Liver (tissue), 8 donors: ENCODE measurements at regions not wholly inside any gene's neighbourhood (a gene's known extent, or its start where the extent isn't known, plus 50 kb on each side); places are given as distances from the start of the nearest gene placed in this dataset.

Experiments used
- DNase-seq: peaks from one replicate; pipeline ENCODE4 v3.0.0-alpha.2; 2017; ENCODE audit warnings: low spot score
- H3K27ac ChIP-seq, 2 donors: one replicate each; pipeline ENCODE4 v1.7.0; 2013; ENCODE audit warnings: inconsistent platforms in 2 of 2, low read length in 2 of 2, control low read depth in 1 of 2, low read depth in 1 of 2, mild to moderate bottlenecking in 1 of 2
- H3K27me3 ChIP-seq, 4 donors: one replicate each; pipeline versions ENCODE4 v1.6.1 to v1.7.0; 2013; ENCODE audit warnings: low read length in 3 of 4, inconsistent platforms in 1 of 4, mild to moderate bottlenecking in 1 of 4, moderate library complexity in 1 of 4; ENCODE audit not compliant: control insufficient read depth in 4 of 4, insufficient read depth in 4 of 4
- H3K36me3 ChIP-seq, 4 donors: one replicate each; pipeline versions ENCODE4 v1.6.1 to v1.7.0; 2013; ENCODE audit warnings: low read length in 3 of 4, mild to moderate bottlenecking in 3 of 4, low read depth in 1 of 4, moderate library complexity in 1 of 4; ENCODE audit not compliant: control insufficient read depth in 4 of 4, insufficient read depth in 3 of 4
- H3K4me1 ChIP-seq, 4 donors: one replicate each; pipeline versions ENCODE4 v1.6.1 to v1.7.0; 2013; ENCODE audit warnings: low read length in 3 of 4, mild to moderate bottlenecking in 3 of 4, moderate library complexity in 1 of 4; ENCODE audit not compliant: control insufficient read depth in 4 of 4, insufficient read depth in 4 of 4
- H3K4me3 ChIP-seq, 3 donors: one replicate each; pipeline versions ENCODE4 v1.6.1 to v1.7.0; 2013; ENCODE audit warnings: low read length in 3 of 3, control low read depth in 1 of 3, low read depth in 1 of 3, mild to moderate bottlenecking in 1 of 3
- H3K9ac ChIP-seq, 2 donors: one replicate each; pipeline ENCODE4 v1.7.0; 2013; ENCODE audit warnings: low read length in 2 of 2, mild to moderate bottlenecking in 2 of 2, moderate library complexity in 2 of 2, control low read depth in 1 of 2, low read depth in 1 of 2
- H3K9me3 ChIP-seq, 4 donors: one replicate each; pipeline versions ENCODE4 v1.6.1 to v1.7.0; 2013; ENCODE audit warnings: low read length in 3 of 4; ENCODE audit not compliant: control insufficient read depth in 4 of 4
- EGR1 ChIP-seq, 2 donors: IDR thresholded peaks; 2 replicates each; pipeline ENCODE4 v1.6.1; 2016 to 2018; ENCODE audit warnings: antibody characterized with exemption in 2 of 2, low read depth in 2 of 2
- FOXA1 ChIP-seq: IDR thresholded peaks from 2 replicates; pipeline ENCODE4 v1.6.1; 2016; ENCODE audit warnings: antibody characterized with exemption
- FOXA2 ChIP-seq: IDR thresholded peaks from 2 replicates; pipeline ENCODE4 v1.6.1; 2016; ENCODE audit warnings: antibody characterized with exemption
- GABPA ChIP-seq, 2 donors: IDR thresholded peaks in 1 of 2; conservative IDR thresholded peaks in 1 of 2; 2 replicates each; pipeline ENCODE4 v1.6.1; 2016; ENCODE audit warnings: antibody characterized with exemption in 2 of 2, mild to moderate bottlenecking in 1 of 2, moderate library complexity in 1 of 2
- HNF4A ChIP-seq, 2 donors: conservative IDR thresholded peaks; 2 replicates each; pipeline ENCODE4 v1.6.1; 2016; ENCODE audit warnings: antibody characterized with exemption in 2 of 2, mild to moderate bottlenecking in 2 of 2
- HNF4G ChIP-seq: IDR thresholded peaks from 2 replicates; pipeline ENCODE4 v1.6.1; 2016; ENCODE audit warnings: antibody characterized with exemption
- NR2F2 ChIP-seq: IDR thresholded peaks from 2 replicates; pipeline ENCODE4 v1.6.1; 2016; ENCODE audit warnings: antibody characterized with exemption
- RAD21 ChIP-seq, 2 donors: IDR thresholded peaks; 2 replicates each; pipeline ENCODE4 v1.6.1; 2016; ENCODE audit warnings: antibody characterized with exemption in 2 of 2, mild to moderate bottlenecking in 2 of 2
- RXRA ChIP-seq, 2 donors: IDR thresholded peaks; 2 replicates each; pipeline ENCODE4 v1.6.1; 2017 to 2018; ENCODE audit warnings: antibody characterized with exemption in 2 of 2, mild to moderate bottlenecking in 1 of 2
- SP1 ChIP-seq: IDR thresholded peaks from 2 replicates; pipeline ENCODE4 v1.6.1; 2018; ENCODE audit warnings: antibody characterized with exemption, mild to moderate bottlenecking
- YY1 ChIP-seq: IDR thresholded peaks from 2 replicates; pipeline ENCODE4 v1.6.1; 2016; ENCODE audit warnings: antibody characterized with exemption, mild to moderate bottlenecking
- ZBTB33 ChIP-seq: IDR thresholded peaks from 2 replicates; pipeline ENCODE4 v1.6.1; 2016; ENCODE audit warnings: antibody characterized with exemption
- WGBS: extraction: QIAGEN DNeasy Blood & Tissue Kit; methylation state at CpG from one replicate; pipeline ENCODE4 v1.1.7; 2013; 5-methylcytosine and 5-hydroxymethylcytosine counted together
- TF ChIP-seq, protein P1 (sequence below): IDR thresholded peaks from 2 replicates; pipeline ENCODE4 v1.6.1; 2016; ENCODE audit warnings: antibody characterized with exemption
- TF ChIP-seq, protein P2 (sequence below): fragments of 150-350 bp; IDR thresholded peaks from 2 replicates; pipeline ENCODE4 v1.5.1; 2017; ENCODE audit warnings: improper control_type of control experiment, low read depth, low read length; ENCODE audit not compliant: missing input control
- TF ChIP-seq, protein P3 (sequence below): IDR thresholded peaks from 2 replicates; pipeline ENCODE4 v1.6.1; 2016; ENCODE audit warnings: antibody characterized with exemption, mild to moderate bottlenecking
- TF ChIP-seq, protein P4 (sequence below): IDR thresholded peaks from 2 replicates; pipeline ENCODE4 v1.6.1; 2016; ENCODE audit warnings: antibody characterized with exemption
- donor health status: healthy.
- donor health status: healthy.
- donor health status: healthy.
- donor health status: healthy.
- donor health status: healthy.

GRCh38 chr4:28177641-28178040, 1317.0 kb downstream of the STIM2 start:
- TF ChIP-seq NR2F2: no peak
- no peak for TF ChIP-seq RAD21 (IDR thresholded peaks at IDR 0.05)
- TF ChIP-seq EGR1 (IDR thresholded peaks at IDR 0.05; ENCODE audit: low read depth in 2 of 2): no peak
- TF ChIP-seq YY1: no peak
- no peak for TF ChIP-seq RXRA (IDR thresholded peaks at IDR 0.05)
- TF ChIP-seq, protein P1, sequence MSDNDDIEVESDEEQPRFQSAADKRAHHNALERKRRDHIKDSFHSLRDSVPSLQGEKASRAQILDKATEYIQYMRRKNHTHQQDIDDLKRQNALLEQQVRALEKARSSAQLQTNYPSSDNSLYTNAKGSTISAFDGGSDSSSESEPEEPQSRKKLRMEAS: no peak
- TF ChIP-seq, protein P2, sequence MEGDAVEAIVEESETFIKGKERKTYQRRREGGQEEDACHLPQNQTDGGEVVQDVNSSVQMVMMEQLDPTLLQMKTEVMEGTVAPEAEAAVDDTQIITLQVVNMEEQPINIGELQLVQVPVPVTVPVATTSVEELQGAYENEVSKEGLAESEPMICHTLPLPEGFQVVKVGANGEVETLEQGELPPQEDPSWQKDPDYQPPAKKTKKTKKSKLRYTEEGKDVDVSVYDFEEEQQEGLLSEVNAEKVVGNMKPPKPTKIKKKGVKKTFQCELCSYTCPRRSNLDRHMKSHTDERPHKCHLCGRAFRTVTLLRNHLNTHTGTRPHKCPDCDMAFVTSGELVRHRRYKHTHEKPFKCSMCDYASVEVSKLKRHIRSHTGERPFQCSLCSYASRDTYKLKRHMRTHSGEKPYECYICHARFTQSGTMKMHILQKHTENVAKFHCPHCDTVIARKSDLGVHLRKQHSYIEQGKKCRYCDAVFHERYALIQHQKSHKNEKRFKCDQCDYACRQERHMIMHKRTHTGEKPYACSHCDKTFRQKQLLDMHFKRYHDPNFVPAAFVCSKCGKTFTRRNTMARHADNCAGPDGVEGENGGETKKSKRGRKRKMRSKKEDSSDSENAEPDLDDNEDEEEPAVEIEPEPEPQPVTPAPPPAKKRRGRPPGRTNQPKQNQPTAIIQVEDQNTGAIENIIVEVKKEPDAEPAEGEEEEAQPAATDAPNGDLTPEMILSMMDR: no peak
- TF ChIP-seq FOXA2: no peak
- TF ChIP-seq FOXA1: no peak
- Histone ChIP-seq H3K9ac (no peak overlapping the region), H3K27me3 (no peaks in the 10 kb centered on the region), H3K4me1 (no peaks in the 10 kb centered on the region), H3K9me3 (no peaks in the 10 kb centered on the region), H3K4me3 (no peak overlapping the region), H3K36me3 (no peaks in the 10 kb centered on the region), H3K27ac (no peak overlapping the region)
- no peak for DNase-seq

DNA sequence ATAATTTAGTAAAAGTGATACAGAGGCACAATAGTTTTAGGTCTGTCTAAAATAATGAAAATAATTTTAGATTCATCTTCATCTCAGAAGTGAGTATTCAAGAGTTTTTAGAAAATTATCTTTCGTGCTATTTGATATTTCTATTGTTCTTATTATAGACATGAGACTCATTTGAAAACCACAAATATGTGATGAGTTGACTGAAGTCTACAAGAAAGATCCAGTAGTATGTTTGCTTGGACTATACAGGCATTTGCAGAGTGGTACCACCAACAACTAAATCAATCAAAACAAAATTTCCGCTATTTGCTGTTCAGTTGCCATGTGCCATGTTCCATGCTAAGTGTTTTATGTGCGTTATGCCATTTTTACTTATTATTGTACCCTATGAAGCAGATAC, 1318.5 kb downstream of the STIM2 start:
- no peaks in the 10 kb centered on the region for H3K9me3 ChIP-seq
- no peak for DNase-seq
- H3K27me3 ChIP-seq: no peaks in the 10 kb centered on the region
- H3K4me1 ChIP-seq: no peaks in the 10 kb centered on the region
- TF ChIP-seq, protein P1: no peak
- TF ChIP-seq YY1: no peak
- no peak for TF ChIP-seq NR2F2
- TF ChIP-seq GABPA (IDR thresholded peaks at IDR 0.05 in 1 of 2, conservative IDR thresholded peaks at IDR 0.05 in 1 of 2): no peak
- no peak for TF ChIP-seq SP1
- TF ChIP-seq RAD21 (IDR thresholded peaks at IDR 0.05): no peak
- TF ChIP-seq FOXA1: no peak
- no peak for TF ChIP-seq HNF4A (conservative IDR thresholded peaks at IDR 0.05)
- TF ChIP-seq, protein P3, sequence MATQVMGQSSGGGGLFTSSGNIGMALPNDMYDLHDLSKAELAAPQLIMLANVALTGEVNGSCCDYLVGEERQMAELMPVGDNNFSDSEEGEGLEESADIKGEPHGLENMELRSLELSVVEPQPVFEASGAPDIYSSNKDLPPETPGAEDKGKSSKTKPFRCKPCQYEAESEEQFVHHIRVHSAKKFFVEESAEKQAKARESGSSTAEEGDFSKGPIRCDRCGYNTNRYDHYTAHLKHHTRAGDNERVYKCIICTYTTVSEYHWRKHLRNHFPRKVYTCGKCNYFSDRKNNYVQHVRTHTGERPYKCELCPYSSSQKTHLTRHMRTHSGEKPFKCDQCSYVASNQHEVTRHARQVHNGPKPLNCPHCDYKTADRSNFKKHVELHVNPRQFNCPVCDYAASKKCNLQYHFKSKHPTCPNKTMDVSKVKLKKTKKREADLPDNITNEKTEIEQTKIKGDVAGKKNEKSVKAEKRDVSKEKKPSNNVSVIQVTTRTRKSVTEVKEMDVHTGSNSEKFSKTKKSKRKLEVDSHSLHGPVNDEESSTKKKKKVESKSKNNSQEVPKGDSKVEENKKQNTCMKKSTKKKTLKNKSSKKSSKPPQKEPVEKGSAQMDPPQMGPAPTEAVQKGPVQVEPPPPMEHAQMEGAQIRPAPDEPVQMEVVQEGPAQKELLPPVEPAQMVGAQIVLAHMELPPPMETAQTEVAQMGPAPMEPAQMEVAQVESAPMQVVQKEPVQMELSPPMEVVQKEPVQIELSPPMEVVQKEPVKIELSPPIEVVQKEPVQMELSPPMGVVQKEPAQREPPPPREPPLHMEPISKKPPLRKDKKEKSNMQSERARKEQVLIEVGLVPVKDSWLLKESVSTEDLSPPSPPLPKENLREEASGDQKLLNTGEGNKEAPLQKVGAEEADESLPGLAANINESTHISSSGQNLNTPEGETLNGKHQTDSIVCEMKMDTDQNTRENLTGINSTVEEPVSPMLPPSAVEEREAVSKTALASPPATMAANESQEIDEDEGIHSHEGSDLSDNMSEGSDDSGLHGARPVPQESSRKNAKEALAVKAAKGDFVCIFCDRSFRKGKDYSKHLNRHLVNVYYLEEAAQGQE: no peak
- no peak for TF ChIP-seq RXRA (IDR thresholded peaks at IDR 0.05)
- TF ChIP-seq FOXA2: no peak
- TF ChIP-seq EGR1 (IDR thresholded peaks at IDR 0.05; ENCODE audit: low read depth in 2 of 2): no peak
- TF ChIP-seq, protein P2: no peak
- TF ChIP-seq HNF4G: no peak
- TF ChIP-seq ZBTB33: no peak
- TF ChIP-seq, protein P4, sequence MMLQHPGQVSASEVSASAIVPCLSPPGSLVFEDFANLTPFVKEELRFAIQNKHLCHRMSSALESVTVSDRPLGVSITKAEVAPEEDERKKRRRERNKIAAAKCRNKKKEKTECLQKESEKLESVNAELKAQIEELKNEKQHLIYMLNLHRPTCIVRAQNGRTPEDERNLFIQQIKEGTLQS: no peak
- H3K36me3 ChIP-seq: no peaks in the 10 kb centered on the region
- H3K9ac ChIP-seq: no peak overlapping the region
- WGBS: 87% methylated on average over 3 of the region's 3 CpGs
- H3K27ac ChIP-seq: no peak overlapping the region
- no peak overlapping the region for H3K4me3 ChIP-seq
